GM19455 (cell line): ENCODE measurements at regions not wholly inside any gene's neighbourhood (a gene's known extent, or its start where the extent isn't known, plus 50 kb on each side); places are given as distances from the start of the nearest gene placed in this dataset.

ENCODE experiments used
- ATAC-seq: cut with Tn5 transposase; IDR thresholded peaks from one replicate; pipeline ENCODE4 v1.9.1; 2021; ENCODE audit not compliant: unreplicated experiment

- ATAC-seq: no peak
Observed at GRCh38 chr1:208413006-208413405, 168.8 kb upstream of the PLXNA2 start.

DNA sequence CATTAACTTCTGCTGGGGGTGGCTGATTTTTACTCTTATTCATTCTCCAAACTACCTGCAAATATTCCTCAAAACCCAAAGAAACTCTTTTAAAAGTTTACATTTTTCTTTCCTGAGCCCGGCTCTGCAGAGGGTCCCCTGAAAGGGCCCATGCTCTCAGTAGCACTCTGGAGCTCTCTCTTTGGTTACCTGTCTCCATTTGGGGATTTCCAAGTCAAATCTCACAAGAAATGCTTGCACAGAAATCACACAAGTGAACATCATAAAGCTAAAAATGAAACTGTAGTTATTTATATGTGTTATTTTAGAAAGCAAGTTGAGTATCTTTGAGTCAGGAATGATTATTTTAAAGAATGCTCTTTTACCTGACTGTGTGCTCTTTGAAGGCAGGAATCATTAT, 174.5 kb upstream of the PLXNA2 start:
- ATAC-seq: no peak

DNA sequence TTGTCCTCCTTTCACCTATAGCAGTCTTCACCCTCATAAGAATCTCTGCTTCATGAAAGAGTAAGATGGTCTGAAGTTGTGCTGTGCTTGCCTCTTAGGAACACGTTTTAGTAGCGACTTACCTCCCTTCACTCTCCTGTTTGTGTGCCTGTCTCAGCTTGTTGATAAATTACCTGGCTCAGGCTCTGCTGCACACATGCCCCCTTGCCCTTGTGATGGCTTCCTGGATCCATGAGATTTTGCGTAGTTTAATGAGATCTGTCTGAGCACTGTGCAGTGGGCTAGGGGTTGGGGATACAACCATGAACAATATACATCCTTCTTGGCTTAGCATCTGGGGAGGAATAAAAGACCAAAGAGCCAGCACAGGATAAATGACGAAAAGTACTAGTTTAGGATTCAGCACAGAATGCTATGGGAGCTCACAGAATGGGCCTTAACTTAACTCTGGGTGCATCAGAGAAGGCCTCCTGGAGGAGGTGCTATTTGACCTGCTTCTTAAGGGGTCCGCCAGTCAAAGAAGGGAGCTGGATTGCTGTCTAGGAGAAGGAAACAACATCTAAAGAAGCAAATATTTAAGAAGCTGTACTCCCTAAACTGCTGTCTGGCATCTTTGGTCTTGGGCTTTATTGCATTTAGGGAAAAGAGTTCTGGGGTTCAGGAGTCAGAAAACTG, 175.7 kb upstream of the PLXNA2 start:
- no peak for ATAC-seq

GRCh38 chr1:208420696-208421095, 176.5 kb upstream of the PLXNA2 start:
- ATAC-seq: no peak

DNA sequence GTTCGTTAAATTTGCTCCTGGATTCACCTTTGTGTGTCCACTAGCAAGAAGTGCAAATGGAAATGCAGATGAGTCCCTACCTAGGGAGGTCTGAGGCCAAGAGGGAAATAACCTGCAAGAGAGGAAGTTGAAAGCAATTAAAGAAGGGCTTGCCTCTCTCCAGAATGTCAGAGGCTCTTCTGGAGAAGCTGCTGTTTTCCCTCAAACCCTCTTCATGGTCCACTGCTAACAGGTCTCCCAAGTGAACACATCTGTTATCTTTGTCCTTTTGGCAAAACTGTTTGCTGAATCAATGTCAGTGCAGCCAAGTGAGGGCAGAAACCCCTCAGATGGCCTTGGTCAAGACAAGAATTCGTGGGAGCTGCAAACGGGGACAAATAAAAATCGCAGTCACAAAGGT, 177.3 kb upstream of the PLXNA2 start:
- ATAC-seq: no peak

- ATAC-seq: no peak
Observed at GRCh38 chr1:208423526-208423925, 179.3 kb upstream of the PLXNA2 start.

GRCh38 chr1:208425096-208425495, 180.9 kb upstream of the PLXNA2 start:
- ATAC-seq: no peak

GRCh38 chr1:208430220-208430619, 186.0 kb upstream of the PLXNA2 start:
- ATAC-seq: no peak

GRCh38 chr1:208431721-208432120, 187.5 kb upstream of the PLXNA2 start:
- no peak for ATAC-seq

- ATAC-seq: no peak
Observed at GRCh38 chr1:208432346-208432745, 188.2 kb upstream of the PLXNA2 start.

DNA sequence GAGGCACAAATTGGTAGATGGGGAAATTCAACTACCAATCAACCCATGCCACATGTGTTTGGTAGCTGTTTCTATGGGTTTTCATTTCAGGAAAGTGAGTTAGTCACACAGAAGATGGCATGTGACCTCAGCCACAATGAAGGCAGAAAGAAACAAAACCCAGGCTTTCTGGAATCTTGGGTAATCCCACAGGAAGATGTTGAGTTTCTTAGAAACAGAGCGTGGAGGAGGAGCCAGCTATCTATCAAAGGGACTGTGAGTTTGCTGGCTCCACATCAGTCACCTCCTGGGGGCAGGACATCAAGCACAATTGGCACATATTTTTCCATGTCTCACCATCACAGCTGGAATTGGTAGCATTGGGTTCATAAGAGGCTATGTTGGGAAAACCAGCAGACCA, 188.9 kb upstream of the PLXNA2 start:
- no peak for ATAC-seq

DNA sequence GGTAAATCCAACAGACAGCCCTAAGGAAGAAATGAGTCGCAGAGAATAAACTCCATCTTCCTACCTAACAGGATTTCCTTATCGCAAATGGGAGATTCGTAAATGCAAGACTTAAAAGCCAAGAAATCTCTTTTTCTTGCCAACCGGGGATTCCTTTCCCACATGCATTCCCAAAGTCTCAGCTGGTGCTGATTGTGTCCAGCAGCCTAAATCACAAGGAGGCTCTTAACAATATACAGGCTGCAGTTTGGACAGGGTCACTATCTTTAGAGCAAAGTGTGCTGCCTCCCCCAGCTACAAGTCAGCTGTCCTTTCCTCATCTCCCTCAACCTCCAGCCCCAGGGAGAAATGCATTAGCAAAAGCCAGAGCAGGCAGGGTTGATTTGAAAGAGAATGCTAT, 189.8 kb upstream of the PLXNA2 start:
- no peak for ATAC-seq

DNA sequence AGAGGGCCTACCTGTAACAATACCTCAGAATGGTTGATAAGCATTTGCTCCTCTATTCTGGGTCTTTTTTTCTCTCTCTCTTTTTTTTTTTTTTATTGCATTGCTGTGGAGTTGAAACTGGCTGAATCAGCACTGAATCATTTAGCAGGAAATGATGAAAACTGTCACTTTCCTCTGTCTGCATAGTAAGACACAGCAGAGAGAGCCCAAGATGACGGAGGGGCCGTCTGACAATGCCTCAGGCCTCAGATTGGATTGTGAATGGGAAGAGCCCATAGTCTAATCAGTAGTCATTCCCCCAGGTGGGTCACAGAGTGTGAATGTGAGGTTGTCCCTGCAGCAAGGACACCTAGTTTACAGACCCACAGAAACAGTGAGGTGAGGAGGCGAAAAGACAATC, 193.2 kb upstream of the PLXNA2 start:
- ATAC-seq: no peak

DNA sequence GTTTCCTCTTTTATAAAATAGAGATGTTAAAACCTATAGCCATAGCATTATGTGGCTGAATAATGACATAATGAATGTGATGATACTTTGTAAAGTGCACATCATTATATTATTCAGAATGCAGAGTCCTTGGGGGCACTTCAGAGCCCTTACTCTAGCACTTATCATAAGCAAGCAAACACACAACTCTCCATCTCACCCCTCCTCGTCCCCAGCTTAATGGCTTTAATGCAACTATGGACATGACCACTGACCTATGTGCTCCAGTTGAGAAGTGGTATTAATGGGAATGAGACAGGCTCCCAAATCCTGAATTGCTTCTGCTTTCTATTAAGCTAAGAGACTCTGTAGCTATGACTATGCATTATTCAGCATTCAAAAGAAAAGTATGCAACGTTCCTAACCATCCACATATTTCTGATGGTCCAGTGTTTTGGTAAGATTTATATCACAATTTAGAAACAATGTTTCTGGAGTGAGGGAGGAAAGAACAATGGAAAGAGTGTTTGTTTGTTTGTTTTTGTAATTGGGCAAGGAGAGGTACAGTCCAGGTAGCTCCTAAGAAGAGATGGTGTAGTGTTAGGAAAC, 194.0 kb upstream of the PLXNA2 start:
- ATAC-seq: no peak

DNA sequence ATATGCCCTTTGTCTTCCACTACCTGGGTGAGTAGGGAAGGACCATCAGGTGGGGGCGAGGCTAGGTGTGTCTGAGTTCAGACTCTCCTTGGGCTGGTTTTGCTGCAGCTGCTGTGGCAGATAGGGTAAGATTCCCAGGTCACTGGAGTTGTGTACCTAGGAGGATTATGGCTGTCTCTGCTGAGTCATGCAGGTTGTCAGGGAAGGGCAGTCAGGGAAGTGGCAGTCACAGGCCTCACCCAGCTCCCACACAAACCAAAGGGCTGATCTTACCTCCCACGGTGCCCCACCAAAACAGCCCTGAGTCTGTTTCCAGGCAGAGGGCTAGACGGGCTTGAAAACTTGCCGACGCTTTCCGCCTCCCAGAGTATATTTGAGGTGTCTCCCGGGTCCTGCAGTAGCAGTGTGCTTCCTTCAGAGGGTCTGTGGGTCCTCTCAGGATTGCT, 201.6 kb upstream of the PLXNA2 start:
- no peak for ATAC-seq

- ATAC-seq: no peak
Observed at GRCh38 chr1:208446271-208446691, 202.1 kb upstream of the PLXNA2 start.

- ATAC-seq: no peak
Observed at GRCh38 chr1:208448425-208448824, 204.2 kb upstream of the PLXNA2 start.

GRCh38 chr1:208449951-208450350, 205.8 kb upstream of the PLXNA2 start:
- no peak for ATAC-seq

- ATAC-seq: no peak
Observed at GRCh38 chr1:208450958-208451357, 206.8 kb upstream of the PLXNA2 start.

GRCh38 chr1:208455821-208456220, 211.6 kb upstream of the PLXNA2 start:
- no peak for ATAC-seq

- ATAC-seq: no peak
Observed at GRCh38 chr1:208456487-208456886, 212.3 kb upstream of the PLXNA2 start.

DNA sequence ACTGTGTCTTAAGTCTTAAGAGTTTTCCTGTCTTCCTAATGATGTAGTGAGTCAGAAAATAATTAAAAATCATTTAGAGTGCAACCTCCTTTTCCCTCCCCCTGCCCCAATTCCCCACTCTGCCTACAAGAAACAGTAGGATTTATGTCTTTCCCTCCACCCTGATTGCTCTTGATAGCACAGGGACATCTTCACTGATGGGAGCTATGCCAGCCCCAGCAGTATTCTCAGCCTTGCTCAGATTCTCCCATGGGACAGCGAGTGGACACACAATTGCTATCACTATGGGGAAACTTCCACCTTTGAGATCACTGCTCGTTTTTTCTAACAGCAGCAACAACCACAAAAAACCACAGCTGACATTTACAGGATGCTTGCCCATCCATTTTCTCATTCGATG, 216.6 kb upstream of the PLXNA2 start:
- no peak for ATAC-seq

DNA sequence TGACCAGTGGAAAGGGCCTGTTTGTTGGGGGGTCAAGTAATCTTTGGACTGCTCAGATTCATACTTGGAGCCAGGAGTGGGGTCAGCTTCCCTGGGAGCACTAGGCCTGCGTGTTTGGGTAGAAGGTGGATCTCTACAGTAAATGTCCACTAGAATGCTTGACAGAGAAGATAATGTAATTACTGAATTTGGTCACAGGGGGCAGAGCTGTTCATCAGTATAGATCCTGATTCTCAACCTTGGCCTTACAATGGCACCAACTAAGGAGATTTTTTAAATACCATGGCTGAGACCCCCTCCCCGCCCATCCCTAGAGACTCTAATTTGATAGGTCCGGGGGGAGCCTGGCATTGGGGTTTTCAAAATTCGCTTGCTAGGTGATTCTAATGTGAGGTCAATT, 217.5 kb upstream of the PLXNA2 start:
- ATAC-seq: no peak
